Neural progenitor cell (in vitro differentiated cells): ENCODE measurements at regions not wholly inside any gene's neighbourhood (a gene's known extent, or its start where the extent isn't known, plus 50 kb on each side); places are given as distances from the start of the nearest gene placed in this dataset.

Experiments
- DNase-seq: peaks from one replicate; pipeline ENCODE4 v3.0.0-alpha.2; 2016; ENCODE audit warnings: low spot score
- H2AFZ ChIP-seq: fragments of 200-600 bp; sonication (generic); replicated peaks from 2 replicates; pipeline ENCODE4 v1.6.1; 2016; ENCODE audit warnings: antibody characterized with exemption
- H3F3A ChIP-seq: fragments of 200-600 bp; sonication (generic); 2 replicates; pipeline ENCODE4 v1.6.1; 2016; ENCODE audit warnings: antibody characterized with exemption, low read depth
- H3K27ac ChIP-seq: fragments of 200-600 bp; sonication (generic); 2 replicates; pipeline ENCODE4 v1.5.1; 2016; ENCODE audit warnings: mild to moderate bottlenecking
- H3K27me3 ChIP-seq: fragments of 200-600 bp; sonication (generic); 2 replicates; pipeline ENCODE4 v1.6.1; 2016; ENCODE audit warnings: mild to moderate bottlenecking, moderate library complexity
- H3K36me3 ChIP-seq: fragments of 200-600 bp; sonication (generic); 2 replicates; pipeline ENCODE4 v1.5.1; 2016
- H3K4me1 ChIP-seq: fragments of 200-600 bp; sonication (generic); 2 replicates; pipeline ENCODE4 v1.6.1; 2016; ENCODE audit warnings: mixed run types
- H3K4me2 ChIP-seq: fragments of 200-600 bp; sonication (generic); 2 replicates; pipeline ENCODE4 v1.6.1; 2016
- H3K4me3 ChIP-seq: fragments of 200-600 bp; sonication (generic); 2 replicates; pipeline ENCODE4 v1.5.1; 2016
- H3K79me2 ChIP-seq: fragments of 200-600 bp; sonication (generic); 2 replicates; pipeline ENCODE4 v1.6.1; 2016; ENCODE audit warnings: low read depth
- H3K9ac ChIP-seq: fragments of 200-600 bp; sonication (generic); 2 replicates; pipeline ENCODE4 v1.6.1; 2016
- H3K9me3 ChIP-seq: fragments of 200-600 bp; sonication (generic); 2 replicates; pipeline ENCODE4 v1.5.1; 2016; ENCODE audit warnings: low read depth
- H4K20me1 ChIP-seq: fragments of 200-600 bp; sonication (generic); 2 replicates; pipeline ENCODE4 v1.6.1; 2016; ENCODE audit warnings: low read depth
- H3K27ac Mint-ChIP-seq: 3 replicates; pipeline ENCODE4 v1.8.0; 2021; ENCODE audit warnings: mixed read lengths
- H3K27me3 Mint-ChIP-seq: 2 replicates; pipeline ENCODE4 v1.8.0; 2022; ENCODE audit warnings: low read depth, mild to moderate bottlenecking, inconsistent platforms, moderate library complexity, mixed read lengths; ENCODE audit not compliant: insufficient read depth
- H3K36me3 Mint-ChIP-seq: 3 replicates; pipeline ENCODE4 v1.8.0; 2021; ENCODE audit warnings: mixed read lengths
- H3K4me1 Mint-ChIP-seq: 3 replicates; pipeline ENCODE4 v1.8.0; 2021; ENCODE audit warnings: mixed read lengths
- H3K4me3 Mint-ChIP-seq: 3 replicates; pipeline ENCODE4 v1.8.0; 2021; ENCODE audit warnings: mild to moderate bottlenecking, moderate library complexity, mixed read lengths
- H3K9me3 Mint-ChIP-seq: 3 replicates; pipeline ENCODE4 v1.8.0; 2020; ENCODE audit warnings: mixed read lengths
- EZH2 ChIP-seq: fragments of 200-600 bp; sonication (generic); IDR thresholded peaks from 2 replicates; pipeline ENCODE4 v1.6.1; 2017; ENCODE audit warnings: antibody characterized with exemption, mild to moderate bottlenecking, moderate library complexity
- EZH2phosphoT487 ChIP-seq: fragments of 200-600 bp; sonication (generic); IDR thresholded peaks from 2 replicates; pipeline ENCODE4 v1.6.1; 2017; ENCODE audit warnings: antibody characterized with exemption
- TF ChIP-seq, protein P1 (sequence below): fragments of 200-600 bp; sonication (generic); IDR thresholded peaks from 2 replicates; pipeline ENCODE4 v1.5.1; 2017; ENCODE audit warnings: antibody characterized with exemption, mild to moderate bottlenecking

DNA sequence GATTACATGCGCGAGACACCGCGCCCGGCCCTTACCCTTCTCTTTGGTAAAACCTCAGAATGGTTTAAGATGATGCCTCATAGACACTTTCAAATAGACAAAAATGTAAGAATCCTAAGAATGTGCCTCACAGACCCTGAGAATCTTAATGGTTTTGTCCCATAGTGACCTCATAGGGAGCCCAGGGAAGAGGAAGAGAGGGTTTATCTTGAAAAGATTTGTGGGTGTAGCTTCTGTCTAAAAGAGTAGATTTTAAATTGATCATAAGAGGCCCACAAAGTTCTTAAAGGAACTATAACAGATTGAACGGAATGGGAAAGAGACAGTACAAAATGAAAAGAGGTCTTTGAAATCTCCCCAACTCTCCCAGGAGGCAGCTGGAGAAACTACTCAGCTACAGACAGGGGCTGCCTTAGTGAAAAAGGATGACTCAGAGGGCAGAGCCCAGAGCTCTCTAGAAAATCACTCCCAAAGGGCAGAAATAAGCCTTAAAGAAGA is 220.6 kb downstream of the ADRA2A start:
- Mint-ChIP-seq H3K9me3 (peaks cover 5% of the 10 kb centered on the region), H3K27me3 (peaks cover 7% of the 10 kb centered on the region)
- no peak overlapping the region for H3K27ac ChIP-seq

DNA sequence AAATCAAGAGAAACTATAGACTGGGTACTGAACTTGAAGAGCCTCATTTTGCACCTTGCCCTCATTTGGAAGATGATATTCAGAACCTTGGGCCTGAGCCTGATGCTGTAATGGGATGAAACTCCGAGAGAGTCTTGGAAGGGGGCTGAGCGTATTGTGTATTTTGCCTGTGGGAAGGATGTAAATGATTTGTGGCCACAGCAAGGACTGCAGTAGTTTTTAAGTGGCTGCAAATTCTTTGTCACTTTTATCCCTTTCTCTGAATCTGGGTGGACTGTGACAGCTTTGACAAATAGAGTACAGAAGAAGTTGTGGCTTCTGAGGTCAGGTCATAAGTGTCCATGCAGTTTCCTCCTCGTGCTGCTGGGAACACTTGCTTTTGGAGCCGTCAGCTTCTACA is 221.2 kb downstream of the ADRA2A start:
- Histone ChIP-seq H2AFZ (no peak overlapping the region), H3K9ac (no peak overlapping the region), H3K4me3 (no peak overlapping the region), H4K20me1 (no peaks in the 10 kb centered on the region), H3K4me2 (no peak overlapping the region), H3K4me1 (peaks cover 11% of the 10 kb centered on the region), H3K79me2 (no peaks in the 10 kb centered on the region), H3K27ac (no peak overlapping the region), H3K36me3 (no peaks in the 10 kb centered on the region), H3K9me3 (no peaks in the 10 kb centered on the region), H3F3A (peaks cover 4% of the 10 kb centered on the region), H3K27me3 (no peaks in the 10 kb centered on the region)
- no peak for DNase-seq
- TF ChIP-seq, protein P1, sequence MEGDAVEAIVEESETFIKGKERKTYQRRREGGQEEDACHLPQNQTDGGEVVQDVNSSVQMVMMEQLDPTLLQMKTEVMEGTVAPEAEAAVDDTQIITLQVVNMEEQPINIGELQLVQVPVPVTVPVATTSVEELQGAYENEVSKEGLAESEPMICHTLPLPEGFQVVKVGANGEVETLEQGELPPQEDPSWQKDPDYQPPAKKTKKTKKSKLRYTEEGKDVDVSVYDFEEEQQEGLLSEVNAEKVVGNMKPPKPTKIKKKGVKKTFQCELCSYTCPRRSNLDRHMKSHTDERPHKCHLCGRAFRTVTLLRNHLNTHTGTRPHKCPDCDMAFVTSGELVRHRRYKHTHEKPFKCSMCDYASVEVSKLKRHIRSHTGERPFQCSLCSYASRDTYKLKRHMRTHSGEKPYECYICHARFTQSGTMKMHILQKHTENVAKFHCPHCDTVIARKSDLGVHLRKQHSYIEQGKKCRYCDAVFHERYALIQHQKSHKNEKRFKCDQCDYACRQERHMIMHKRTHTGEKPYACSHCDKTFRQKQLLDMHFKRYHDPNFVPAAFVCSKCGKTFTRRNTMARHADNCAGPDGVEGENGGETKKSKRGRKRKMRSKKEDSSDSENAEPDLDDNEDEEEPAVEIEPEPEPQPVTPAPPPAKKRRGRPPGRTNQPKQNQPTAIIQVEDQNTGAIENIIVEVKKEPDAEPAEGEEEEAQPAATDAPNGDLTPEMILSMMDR = no peak
- TF ChIP-seq EZH2phosphoT487 (no peak), EZH2 (no peak)
- Mint-ChIP-seq H3K27ac (no peak overlapping the region), H3K4me3 (no peak overlapping the region), H3K4me1 (peaks cover 22% of the 10 kb centered on the region), H3K36me3 (no peaks in the 10 kb centered on the region), H3K9me3 (peaks cover 5% of the 10 kb centered on the region), H3K27me3 (peaks cover 7% of the 10 kb centered on the region)

More for the DNA sequence above, 220.6 kb downstream of the ADRA2A start:
- Histone ChIP-seq H3K4me1 (peaks cover 5% of the 10 kb centered on the region), H3K4me3 (no peak overlapping the region), H3K4me2 (no peak overlapping the region), H4K20me1 (no peaks in the 10 kb centered on the region), H3K36me3 (no peaks in the 10 kb centered on the region), H3K9ac (no peak overlapping the region), H3F3A (no peaks in the 10 kb centered on the region), H2AFZ (no peak overlapping the region), H3K27me3 (no peaks in the 10 kb centered on the region), H3K79me2 (no peaks in the 10 kb centered on the region), H3K9me3 (no peaks in the 10 kb centered on the region)
- Mint-ChIP-seq H3K4me1 (peaks cover 17% of the 10 kb centered on the region), H3K36me3 (no peaks in the 10 kb centered on the region), H3K27ac (peak overlapping the region; percentile 92), H3K4me3 (no peak overlapping the region)
- peak; percentile 32 for DNase-seq
- no peak for TF ChIP-seq EZH2
- TF ChIP-seq EZH2phosphoT487 = no peak
- TF ChIP-seq, protein P1 = no peak

DNA sequence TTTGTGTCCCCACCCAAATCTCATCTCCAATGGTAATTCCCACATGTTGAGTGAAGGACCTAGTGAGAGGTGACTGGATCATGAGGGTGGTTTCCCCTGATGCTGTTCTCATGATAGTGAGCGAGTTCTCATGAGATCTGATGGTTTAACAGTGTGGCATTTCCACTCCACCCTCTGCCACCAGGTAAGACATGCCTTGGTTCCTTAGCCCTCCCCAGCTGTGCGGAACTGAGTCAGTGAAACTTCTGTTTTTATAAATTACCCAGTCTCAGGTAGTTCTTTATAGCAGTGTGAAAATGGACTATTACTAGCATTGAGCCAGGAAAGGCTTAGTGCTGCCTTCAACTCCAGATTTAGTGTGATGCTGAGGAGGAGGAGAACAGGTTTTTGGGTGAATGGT is 222.2 kb downstream of the ADRA2A start:
- Histone ChIP-seq H3K79me2 (no peaks in the 10 kb centered on the region), H3K9me3 (no peaks in the 10 kb centered on the region), H3K4me3 (no peak overlapping the region), H3K27ac (no peak overlapping the region), H2AFZ (no peak overlapping the region), H4K20me1 (no peaks in the 10 kb centered on the region), H3K36me3 (no peaks in the 10 kb centered on the region), H3F3A (peaks cover 8% of the 10 kb centered on the region), H3K9ac (no peak overlapping the region), H3K27me3 (no peaks in the 10 kb centered on the region), H3K4me2 (no peak overlapping the region), H3K4me1 (peaks cover 20% of the 10 kb centered on the region)
- Mint-ChIP-seq H3K4me1 (peaks cover 24% of the 10 kb centered on the region), H3K27me3 (peaks cover 7% of the 10 kb centered on the region), H3K36me3 (no peaks in the 10 kb centered on the region), H3K27ac (no peak overlapping the region), H3K4me3 (no peak overlapping the region), H3K9me3 (peaks cover 5% of the 10 kb centered on the region)
- no peak for DNase-seq
- TF ChIP-seq, protein P1 = no peak
- TF ChIP-seq EZH2 = no peak
- no peak for TF ChIP-seq EZH2phosphoT487
